ENCODE measurements at regions not wholly inside any gene's neighbourhood (a gene's known extent, or its start where the extent isn't known, plus 50 kb on each side); places are given as distances from the start of the nearest gene placed in this dataset.
"Not testable (repeated sequence)": the region's sequence is repeated elsewhere in the genome, so short reads cannot be mapped to it uniquely, and the experiment has no call there.

DNA sequence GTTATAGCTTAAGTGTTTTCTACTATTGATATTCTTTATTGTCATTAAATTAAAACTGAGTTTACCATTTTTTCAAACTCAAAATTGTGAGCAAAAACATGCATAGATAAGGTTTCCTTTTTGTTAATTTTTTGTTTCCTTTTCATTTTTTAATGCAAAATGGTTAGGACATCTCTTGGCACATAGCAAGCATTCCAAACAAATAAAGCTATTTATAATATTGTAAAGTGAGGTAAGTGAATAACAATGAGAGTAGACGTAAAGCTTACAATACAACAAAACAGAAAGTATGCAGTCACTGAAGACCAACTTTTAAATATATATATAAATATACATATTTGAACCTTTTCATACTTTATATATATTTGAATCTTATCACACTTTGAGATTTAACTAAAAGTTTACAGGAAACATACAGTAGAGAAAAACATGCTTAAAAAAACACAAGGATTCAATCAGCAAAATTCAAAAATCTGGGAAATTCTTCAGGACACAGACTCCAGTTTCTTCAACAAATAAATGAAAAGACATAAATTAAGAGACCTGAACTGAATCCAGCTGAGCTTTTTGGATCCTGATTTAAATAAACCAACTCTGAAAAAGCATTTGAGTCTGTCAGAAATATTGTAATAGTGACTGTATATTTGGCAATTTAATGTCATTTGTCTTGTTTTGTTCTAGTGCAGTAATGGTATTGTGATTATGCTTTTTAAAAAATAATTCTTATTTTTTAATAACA, 67.5 kb upstream of the SAMSN1 start:
- DNase-seq (ENCODE audit: low spot score), result no peak

DNA sequence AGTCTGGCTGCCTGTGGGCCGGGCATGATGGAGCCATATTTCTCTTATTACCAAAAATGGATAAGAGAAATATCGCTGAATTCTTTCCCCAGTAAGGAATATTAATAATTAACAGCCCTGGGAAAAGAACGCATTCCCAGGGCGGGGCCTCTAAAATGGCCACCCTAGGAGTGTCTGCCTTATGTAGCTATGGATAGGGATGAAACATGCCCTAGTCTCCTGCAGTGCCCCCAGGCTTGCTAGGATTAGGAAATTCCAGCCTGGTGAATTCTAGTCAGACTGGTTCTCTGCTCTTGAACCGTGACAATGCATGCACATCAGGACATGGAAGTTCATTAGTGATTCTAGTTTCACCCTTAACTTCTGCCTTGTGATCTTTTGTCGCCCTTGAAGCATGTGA, 64.0 kb upstream of the SAMSN1 start:
- DNase-seq (ENCODE audit: low spot score), result not testable (repeated sequence)

DNA sequence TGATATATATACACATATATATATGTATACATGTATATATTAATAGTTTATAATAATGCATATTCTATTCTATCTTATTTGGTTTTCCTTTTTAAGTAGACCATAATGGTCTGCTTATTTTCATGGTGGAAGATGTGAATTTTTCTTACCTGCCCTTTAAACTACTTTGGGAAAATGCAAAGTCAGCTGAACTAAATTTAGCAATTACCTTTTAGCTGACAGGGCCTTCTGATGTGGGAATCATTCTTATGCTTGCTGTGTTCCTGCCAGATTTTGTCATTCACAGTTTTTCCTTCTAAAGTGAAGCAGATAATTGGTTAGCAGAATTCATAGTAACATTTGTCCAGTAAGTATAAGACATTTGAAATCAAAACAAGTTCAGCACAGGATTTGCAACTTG, 63.2 kb upstream of the SAMSN1 start:
- DNase-seq (ENCODE audit: low spot score), result no peak

DNA sequence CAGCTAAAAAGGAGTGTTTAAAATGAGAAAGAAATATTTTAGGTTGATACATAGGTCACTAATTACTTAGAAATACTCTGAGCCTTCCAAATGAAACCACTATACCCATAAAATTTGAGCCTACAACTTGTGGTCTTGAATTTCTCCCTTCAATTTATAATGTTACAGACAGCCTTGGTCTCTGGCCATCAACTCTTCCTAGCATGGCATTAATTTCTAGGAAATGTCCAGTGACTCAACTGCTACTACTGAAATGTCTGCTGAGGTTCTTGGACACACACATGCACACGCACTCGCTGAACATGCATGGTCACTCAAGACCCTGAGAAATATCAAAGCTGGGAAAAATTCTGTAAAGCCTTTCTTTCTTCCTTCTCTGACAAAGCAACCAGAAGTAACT, 61.1 kb upstream of the SAMSN1 start:
- DNase-seq (ENCODE audit: low spot score), result no peak

DNA sequence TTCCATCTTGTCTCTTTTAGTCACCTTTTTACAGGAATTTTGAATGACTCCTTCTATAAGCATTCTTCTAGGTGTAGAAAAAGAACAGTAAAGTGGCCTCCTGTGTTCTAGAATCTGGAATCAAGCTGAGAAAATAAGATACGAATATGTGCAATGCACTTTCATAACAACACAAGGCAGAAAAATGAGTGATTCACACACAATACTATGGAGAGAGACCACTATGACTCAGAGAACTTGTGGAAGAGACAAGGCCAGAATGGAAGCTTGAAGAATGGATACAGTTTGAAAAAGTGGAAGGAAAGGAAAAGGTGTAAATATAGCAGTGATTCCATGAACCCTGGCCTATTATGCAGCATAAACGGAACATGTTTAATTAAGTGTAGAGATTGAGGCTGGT, 57.1 kb upstream of the SAMSN1 start:
- DNase-seq (ENCODE audit: low spot score), result no peak

DNA sequence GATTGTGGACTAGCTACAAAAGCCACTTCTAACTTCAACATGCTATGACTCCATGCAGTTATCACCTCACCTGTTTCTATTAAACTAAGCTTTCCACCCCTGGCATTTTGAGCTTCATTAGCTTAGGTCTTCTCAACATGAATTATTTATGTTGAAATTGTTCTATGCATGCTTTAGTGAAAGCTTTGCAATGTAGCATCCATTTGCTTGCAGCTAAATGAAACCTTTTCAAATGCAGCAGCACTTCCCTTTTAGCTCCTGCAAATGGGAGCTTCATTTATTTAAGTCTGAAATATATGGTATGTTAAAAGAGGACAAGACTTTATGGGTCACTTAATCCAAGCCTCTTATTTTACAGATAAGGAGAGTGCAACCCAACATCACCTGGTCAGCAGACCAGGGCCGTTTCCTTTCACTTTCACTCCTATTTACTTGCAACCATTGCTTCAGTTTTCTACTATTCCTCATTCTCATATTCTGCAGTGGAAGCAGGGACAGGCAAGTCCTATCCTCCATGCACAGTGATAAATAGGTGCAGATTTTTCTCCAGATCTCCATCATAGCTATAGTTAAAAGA, 56.4 kb upstream of the SAMSN1 start:
- no peak for DNase-seq (ENCODE audit: low spot score)

DNA sequence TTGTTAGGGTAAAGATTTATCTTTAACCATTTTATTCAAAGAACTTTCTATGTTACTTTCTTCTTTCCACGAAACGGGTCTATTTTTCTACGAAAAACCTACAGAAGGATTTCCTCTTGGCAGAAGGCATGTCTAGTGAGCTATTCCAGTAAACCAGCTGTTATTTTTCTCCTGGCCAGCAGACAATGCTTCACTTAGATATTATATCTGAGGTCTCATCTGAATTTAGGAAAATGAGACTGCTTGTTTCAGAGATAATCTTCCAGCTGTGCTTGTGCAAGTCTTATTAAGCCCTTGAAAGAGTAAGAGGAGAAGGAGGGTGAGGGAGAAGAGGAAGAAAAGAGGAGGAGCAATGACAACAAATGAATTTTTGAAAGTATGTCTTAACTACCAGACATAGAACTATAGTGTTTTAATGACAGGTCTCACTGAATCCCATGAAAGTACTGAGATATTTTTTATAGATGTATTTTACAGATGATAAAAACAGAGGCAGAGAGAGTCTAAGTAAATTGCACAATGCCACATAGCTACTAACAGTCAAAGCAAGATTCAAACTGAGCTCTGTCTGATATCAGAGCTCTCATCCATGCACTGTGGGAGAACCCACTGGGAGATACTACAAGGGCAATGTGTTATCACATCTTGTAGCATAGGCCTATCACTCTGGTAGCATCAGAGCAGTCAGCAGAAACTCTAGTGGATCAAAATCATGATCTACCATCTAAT, 54.6 kb upstream of the SAMSN1 start:
- no peak for DNase-seq (ENCODE audit: low spot score)

DNA sequence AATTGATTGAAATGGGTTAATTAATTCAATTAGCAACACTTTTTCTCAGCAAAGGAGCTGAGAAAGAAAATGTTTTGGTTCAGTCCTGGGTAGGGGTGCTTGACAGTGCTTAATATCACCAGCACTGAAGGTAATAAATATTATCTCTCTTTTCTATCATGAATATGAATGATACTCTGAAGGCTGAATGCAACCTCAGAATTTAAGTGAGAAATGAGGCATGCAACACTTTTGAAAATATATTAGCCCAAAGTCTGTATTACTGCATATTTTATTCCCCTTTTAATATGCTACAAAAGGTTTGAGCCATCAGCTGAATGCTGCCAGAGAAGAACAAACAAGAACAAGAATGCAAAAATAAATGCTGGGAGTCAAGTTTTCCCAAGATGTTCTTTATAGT, 52.0 kb upstream of the SAMSN1 start:
- DNase-seq (ENCODE audit: low spot score), result no peak
